ENCODE measurements at regions not wholly inside any gene's neighbourhood (a gene's known extent, or its start where the extent isn't known, plus 50 kb on each side); places are given as distances from the start of the nearest gene placed in this dataset.

DNA sequence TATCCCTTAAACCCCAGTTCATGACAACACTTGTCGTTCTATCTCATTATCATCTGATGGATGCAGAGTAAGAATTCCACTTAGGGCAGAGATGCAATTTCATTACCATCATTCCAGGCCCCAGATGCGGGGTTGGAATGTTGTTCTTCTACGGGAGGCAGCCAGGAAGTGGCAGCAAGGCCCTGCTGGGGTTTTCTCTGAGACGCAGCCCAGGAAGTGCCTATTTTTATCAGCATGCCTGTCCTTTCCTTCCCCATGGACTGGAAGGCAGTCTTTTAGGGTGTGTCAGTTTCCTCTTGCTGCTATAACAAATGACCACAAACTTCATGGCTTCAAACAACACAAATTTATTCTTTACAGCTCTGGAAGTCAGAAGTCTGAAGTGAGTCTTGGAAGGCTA is 246.6 kb upstream of the DYNLRB2 start:
- TF ChIP-seq FOXM1 (IDR thresholded peaks at IDR 0.05; ENCODE audit: borderline replicate concordance) = no peak
- no peak for TF ChIP-seq PKNOX1 (IDR thresholded peaks at IDR 0.05)
- TF ChIP-seq ARNT (IDR thresholded peaks at IDR 0.05) = no peak
- no peak for TF ChIP-seq HDGF (IDR thresholded peaks at IDR 0.05; ENCODE audit: borderline replicate concordance)
- TF ChIP-seq FOXA1 (IDR thresholded peaks at IDR 0.05) = no peak
- no peak for TF ChIP-seq L3MBTL2 (conservative IDR thresholded peaks at IDR 0.05)
- no peak for TF ChIP-seq BHLHE40 (IDR thresholded peaks at IDR 0.05; ENCODE audit: borderline replicate concordance)
- no peak for TF ChIP-seq TARDBP (IDR thresholded peaks at IDR 0.05)
- TF ChIP-seq SUZ12 (IDR thresholded peaks at IDR 0.05) = no peak
- TF ChIP-seq SP1 (IDR thresholded peaks at IDR 0.05) = no peak
- no peak for TF ChIP-seq ZNF384 (IDR thresholded peaks at IDR 0.05)
- TF ChIP-seq CTBP1 (IDR thresholded peaks at IDR 0.05; ENCODE audit: borderline replicate concordance) = no peak
- no peak for TF ChIP-seq FOXK2 (IDR thresholded peaks at IDR 0.05)
- TF ChIP-seq LEF1 (IDR thresholded peaks at IDR 0.05; ENCODE audit: borderline replicate concordance) = no peak
- POLR2A ChIA-PET = no interaction called here
- CTCF ChIA-PET = no interaction called here
- no peak for DNase-seq (ENCODE audit: extremely low spot score)

GRCh38 chr16:80288616-80289015 is 252.2 kb upstream of the DYNLRB2 start:
- no peak for TF ChIP-seq BHLHE40 (IDR thresholded peaks at IDR 0.05; ENCODE audit: borderline replicate concordance)
- TF ChIP-seq FOXM1 (IDR thresholded peaks at IDR 0.05; ENCODE audit: borderline replicate concordance) = no peak
- TF ChIP-seq SP1 (IDR thresholded peaks at IDR 0.05) = no peak
- no peak for TF ChIP-seq ZNF384 (IDR thresholded peaks at IDR 0.05)
- TF ChIP-seq PKNOX1 (IDR thresholded peaks at IDR 0.05) = no peak
- TF ChIP-seq LEF1 (IDR thresholded peaks at IDR 0.05; ENCODE audit: borderline replicate concordance) = no peak
- TF ChIP-seq ARNT (IDR thresholded peaks at IDR 0.05) = no peak
- no peak for TF ChIP-seq NFRKB (IDR thresholded peaks at IDR 0.05)
- TF ChIP-seq FOXK2 (IDR thresholded peaks at IDR 0.05) = no peak
- TF ChIP-seq CTBP1 (IDR thresholded peaks at IDR 0.05; ENCODE audit: borderline replicate concordance) = no peak
- no peak for TF ChIP-seq ELF4 (IDR thresholded peaks at IDR 0.05)
- TF ChIP-seq L3MBTL2 (conservative IDR thresholded peaks at IDR 0.05) = no peak
- no peak for TF ChIP-seq SUZ12 (IDR thresholded peaks at IDR 0.05)
- TF ChIP-seq TARDBP (IDR thresholded peaks at IDR 0.05) = no peak
- TF ChIP-seq FOXA1 (IDR thresholded peaks at IDR 0.05) = no peak
- no peak for TF ChIP-seq HDGF (IDR thresholded peaks at IDR 0.05; ENCODE audit: borderline replicate concordance)
- DNase-seq (ENCODE audit: extremely low spot score) = no peak
- ChIA-PET CTCF (no interaction called here), POLR2A (no interaction called here)

DNA sequence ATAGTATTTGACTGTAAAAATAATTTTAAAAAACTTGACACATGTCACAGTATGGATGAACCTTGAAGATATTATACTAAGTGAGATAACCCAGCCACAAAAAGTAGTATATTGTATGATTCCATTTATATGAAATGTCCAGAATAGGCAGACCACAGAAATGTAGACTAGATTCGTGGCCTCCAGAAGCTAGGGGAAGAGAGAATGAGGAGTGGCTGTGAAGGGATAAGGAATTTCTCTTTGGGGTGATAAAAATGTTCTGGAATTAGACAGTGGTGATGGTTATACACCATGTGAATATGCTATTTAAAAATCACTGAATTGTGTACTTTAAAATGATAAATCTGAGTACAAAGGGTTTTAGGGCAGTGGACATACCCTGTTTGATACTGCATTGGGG is 253.1 kb upstream of the DYNLRB2 start:
- POLR2A ChIA-PET = no interaction called here
- no peak for DNase-seq (ENCODE audit: extremely low spot score)
- CTCF ChIA-PET = no interaction called here
- TF ChIP-seq L3MBTL2 (conservative IDR thresholded peaks at IDR 0.05) = no peak
- no peak for TF ChIP-seq ARNT (IDR thresholded peaks at IDR 0.05)
- TF ChIP-seq FOXK2 (IDR thresholded peaks at IDR 0.05) = no peak
- TF ChIP-seq LEF1 (IDR thresholded peaks at IDR 0.05; ENCODE audit: borderline replicate concordance) = no peak
- TF ChIP-seq TARDBP (IDR thresholded peaks at IDR 0.05) = no peak
- no peak for TF ChIP-seq ELF4 (IDR thresholded peaks at IDR 0.05)
- TF ChIP-seq FOXM1 (IDR thresholded peaks at IDR 0.05; ENCODE audit: borderline replicate concordance) = no peak

DNA sequence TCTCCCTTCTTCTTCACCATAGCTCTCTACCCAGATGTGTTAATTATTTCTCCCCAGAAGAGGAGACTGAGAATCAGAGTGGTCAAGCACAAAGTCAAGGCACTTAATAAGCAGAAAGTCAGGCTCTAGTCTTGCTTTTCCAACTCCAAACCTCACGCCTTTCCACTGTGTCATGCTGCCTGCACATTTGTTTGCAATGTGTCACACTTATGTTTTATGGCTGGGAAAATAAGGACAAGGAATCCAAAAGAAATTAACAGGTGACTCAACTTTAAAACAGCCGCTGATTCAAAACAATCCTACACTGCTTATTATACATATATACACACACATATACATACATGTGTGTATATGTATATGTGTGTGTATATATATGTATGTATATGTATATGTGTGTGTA is 255.7 kb upstream of the DYNLRB2 start:
- CTCF ChIA-PET = no interaction called here
- TF ChIP-seq SP1 (IDR thresholded peaks at IDR 0.05) (no peak), BHLHE40 (IDR thresholded peaks at IDR 0.05; ENCODE audit: borderline replicate concordance) (no peak), FOXA1 (IDR thresholded peaks at IDR 0.05) (no peak), NFRKB (IDR thresholded peaks at IDR 0.05) (no peak), FOXK2 (IDR thresholded peaks at IDR 0.05) (no peak), CTBP1 (IDR thresholded peaks at IDR 0.05; ENCODE audit: borderline replicate concordance) (no peak), PKNOX1 (IDR thresholded peaks at IDR 0.05) (no peak), SUZ12 (IDR thresholded peaks at IDR 0.05) (no peak), FOXM1 (IDR thresholded peaks at IDR 0.05; ENCODE audit: borderline replicate concordance) (no peak), ZNF384 (IDR thresholded peaks at IDR 0.05) (no peak)
- POLR2A ChIA-PET = no interaction called here
- no peak for DNase-seq (ENCODE audit: extremely low spot score)

DNA sequence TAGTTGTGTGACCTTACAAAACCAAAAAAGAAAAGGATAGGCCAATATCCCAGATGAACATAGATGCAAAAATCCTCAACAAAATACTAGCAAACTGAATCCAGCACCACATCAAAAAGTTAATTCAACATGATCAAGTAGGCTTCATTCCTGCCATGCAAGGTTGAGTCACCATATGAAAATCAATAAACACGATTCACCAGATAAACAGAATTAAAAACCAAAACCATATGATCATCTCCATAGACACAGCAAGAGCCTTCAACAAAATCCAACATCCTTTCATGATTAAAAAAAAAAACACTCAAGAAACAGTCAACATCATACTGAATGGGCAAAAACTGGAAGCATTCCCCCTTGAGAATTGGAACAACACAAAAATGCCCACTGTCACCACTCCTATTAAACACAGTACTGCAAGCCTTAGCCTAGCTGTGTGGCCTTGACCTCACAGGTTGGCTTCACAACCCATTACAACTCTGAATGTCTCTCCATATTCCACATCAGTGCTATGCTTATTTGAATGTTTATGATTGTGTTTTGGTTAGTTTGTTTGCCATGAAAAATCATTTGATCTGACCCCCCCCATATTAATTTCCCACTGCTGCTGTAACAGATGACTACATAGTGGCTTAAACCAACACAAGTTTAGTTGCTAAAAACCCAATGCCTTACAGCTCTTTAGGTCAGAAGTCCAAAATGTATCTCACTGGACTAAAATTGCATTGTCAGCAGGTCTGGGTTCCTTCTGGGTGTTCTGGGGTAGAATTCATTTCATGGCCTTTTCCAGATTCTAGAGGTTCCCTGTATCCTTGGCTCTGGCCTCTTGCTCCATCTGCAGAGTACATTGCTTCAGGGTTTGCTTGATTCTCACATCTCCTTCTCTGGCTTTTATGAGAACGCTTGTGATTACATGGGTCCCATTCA is 257.1 kb upstream of the DYNLRB2 start:
- CTCF ChIA-PET = no interaction called here
- no peak for TF ChIP-seq NFRKB (IDR thresholded peaks at IDR 0.05)
- TF ChIP-seq CTBP1 (IDR thresholded peaks at IDR 0.05; ENCODE audit: borderline replicate concordance) = no peak
- DNase-seq (ENCODE audit: extremely low spot score) = no peak
- POLR2A ChIA-PET = no interaction called here

- ChIA-PET POLR2A (interaction anchor here (0.6 kb wide), 1 partner anchor 16 kb away, joined by 3 read pairs; no protein-coding TSS in a partner anchor), CTCF (interaction anchor here (0.7 kb wide), 1 partner anchor 222 kb away, joined by 3 read pairs; no protein-coding TSS in a partner anchor)
- TF ChIP-seq SP1 (IDR thresholded peaks at IDR 0.05) = no peak
- no peak for TF ChIP-seq CTBP1 (IDR thresholded peaks at IDR 0.05; ENCODE audit: borderline replicate concordance)
- no peak for TF ChIP-seq HDGF (IDR thresholded peaks at IDR 0.05; ENCODE audit: borderline replicate concordance)
- no peak for TF ChIP-seq ZNF384 (IDR thresholded peaks at IDR 0.05)
- no peak for DNase-seq (ENCODE audit: extremely low spot score)
These were observed 260.2 kb upstream of the DYNLRB2 start for GRCh38 chr16:80280557-80280956.
